Gastrocnemius medialis (tissue), 4 donors: ENCODE measurements at regions not wholly inside any gene's neighbourhood (a gene's known extent, or its start where the extent isn't known, plus 50 kb on each side); places are given as distances from the start of the nearest gene placed in this dataset.

Experiments
- CTCF ChIP-seq, 5 experiments: fragments of 450-650 bp in 3 of 5; fragments of 200-600 bp in 2 of 5; sonication (generic) in 2 of 5; IDR thresholded peaks in 4 of 5; conservative IDR thresholded peaks in 1 of 5; 1 replicate in 4 of 5; 2 replicates in 1 of 5; pipeline ENCODE4 v1.5.1; 2016 to 2019; ENCODE audit warnings: antibody characterized with exemption in 5 of 5, mild to moderate bottlenecking in 3 of 5, moderate library complexity in 3 of 5
- POLR2A ChIP-seq, 2 donors: fragments of 450-650 bp; IDR thresholded peaks; one replicate each; pipeline ENCODE4 v1.6.1; 2017; ENCODE audit warnings: antibody characterized with exemption in 2 of 2, mild to moderate bottlenecking in 2 of 2, moderate library complexity in 2 of 2

GRCh38 chr4:63693321-63693720 is 715.9 kb downstream of the TECRL start:
- TF ChIP-seq CTCF (IDR thresholded peaks at IDR 0.05 in 4 of 5, conservative IDR thresholded peaks at IDR 0.05 in 1 of 5) (no peak), POLR2A (IDR thresholded peaks at IDR 0.05) (no peak)
